GM18520 (cell line): ENCODE measurements at regions not wholly inside any gene's neighbourhood (a gene's known extent, or its start where the extent isn't known, plus 50 kb on each side); places are given as distances from the start of the nearest gene placed in this dataset.
"Not testable (repeated sequence)": the region's sequence is repeated elsewhere in the genome, so short reads cannot be mapped to it uniquely, and the experiment has no call there.

Experiments
- ATAC-seq: cut with Tn5 transposase; IDR thresholded peaks from one replicate; pipeline ENCODE4 v1.9.1; 2021; ENCODE audit not compliant: unreplicated experiment

DNA sequence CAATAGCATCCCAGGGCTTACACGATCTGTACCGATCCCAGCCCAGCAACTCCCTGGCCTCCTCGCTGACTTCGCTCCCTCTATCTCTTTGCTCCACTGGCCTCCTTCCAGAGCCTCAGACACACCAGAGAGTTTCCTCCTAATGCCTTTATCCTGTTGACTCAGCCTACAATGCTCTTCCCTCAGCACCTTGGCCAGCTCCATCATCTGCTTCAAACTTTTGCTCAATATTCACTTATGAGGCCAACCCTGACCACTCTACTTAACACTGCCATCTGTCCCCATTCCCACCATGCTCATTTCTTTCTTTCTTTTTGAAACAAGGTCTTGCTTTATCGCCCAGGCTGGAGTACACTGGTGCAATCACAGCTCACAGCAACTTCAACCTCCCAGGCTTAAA, 180.9 kb downstream of the CEP170 start:
- ATAC-seq = not testable (repeated sequence)

GRCh38 chr1:243067056-243067455, 188.0 kb downstream of the CEP170 start:
- not testable (repeated sequence) for ATAC-seq

GRCh38 chr1:243061965-243062364, 193.1 kb downstream of the CEP170 start:
- not testable (repeated sequence) for ATAC-seq

- not testable (repeated sequence) for ATAC-seq
These were observed 199.6 kb downstream of the CEP170 start for GRCh38 chr1:243055510-243055909.

DNA sequence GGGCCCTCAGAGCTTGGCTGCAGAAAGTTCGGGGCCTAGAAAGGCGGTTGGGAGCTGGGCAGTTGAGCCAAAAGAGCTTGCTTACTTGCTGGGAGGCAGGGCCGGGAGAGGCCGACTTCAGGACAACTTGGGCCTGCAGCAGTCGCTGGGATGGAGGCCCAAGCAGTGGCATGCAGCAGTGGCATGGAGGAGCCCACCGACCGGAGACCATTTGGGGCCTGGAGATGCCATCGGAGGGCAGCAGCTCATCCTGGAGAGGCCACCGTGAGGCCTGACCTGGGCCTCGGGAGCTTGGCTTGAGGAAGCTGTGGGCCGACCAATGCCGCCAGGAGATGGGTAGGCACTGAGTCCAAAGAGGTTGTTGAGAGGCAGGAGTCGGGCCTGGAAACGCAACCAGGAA, 200.0 kb downstream of the CEP170 start:
- not testable (repeated sequence) for ATAC-seq

GRCh38 chr1:243054681-243055080, 200.4 kb downstream of the CEP170 start:
- ATAC-seq = not testable (repeated sequence)

DNA sequence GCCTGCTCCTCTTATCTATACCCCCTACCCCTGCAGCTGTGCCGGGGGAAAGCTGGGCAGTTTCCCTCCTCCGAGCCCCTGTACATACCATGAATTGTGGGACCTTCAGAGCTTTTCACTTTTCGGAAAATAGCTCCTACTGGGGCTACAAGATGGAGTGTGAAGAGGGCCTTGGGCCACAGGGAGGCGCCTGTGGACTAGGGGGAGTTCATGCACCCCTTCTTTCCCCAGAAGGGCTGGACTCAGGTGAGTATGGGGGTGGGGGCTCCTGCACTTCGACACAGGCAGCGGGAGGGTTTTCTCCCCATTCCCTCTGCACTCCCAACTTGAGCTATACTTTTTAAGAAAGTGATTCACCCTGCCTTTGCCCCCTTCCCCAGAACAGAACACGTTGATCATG, 202.0 kb downstream of the CEP170 start:
- ATAC-seq = not testable (repeated sequence)

DNA sequence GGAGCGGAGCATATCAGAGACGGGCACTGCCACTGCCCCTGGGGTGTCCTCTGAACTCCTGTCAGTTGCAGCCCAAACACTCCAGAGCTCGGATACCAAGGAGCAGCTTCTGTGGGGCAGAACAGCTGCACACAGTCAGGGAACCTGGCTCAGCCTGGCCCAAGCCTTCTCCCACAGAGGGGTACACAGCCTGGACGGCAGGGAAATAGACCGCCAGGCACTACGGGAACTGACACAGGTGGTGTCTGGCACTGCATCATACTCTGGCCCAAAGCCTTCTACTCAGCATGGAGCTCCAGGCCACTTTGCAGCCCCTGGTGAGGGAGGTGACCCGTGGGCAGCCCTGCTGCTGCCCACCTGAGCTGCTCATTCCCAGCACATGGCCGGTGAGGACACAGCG, 204.5 kb downstream of the CEP170 start:
- ATAC-seq = not testable (repeated sequence)

- ATAC-seq = not testable (repeated sequence)
These were observed 205.4 kb downstream of the CEP170 start for GRCh38 chr1:243049716-243050115.

DNA sequence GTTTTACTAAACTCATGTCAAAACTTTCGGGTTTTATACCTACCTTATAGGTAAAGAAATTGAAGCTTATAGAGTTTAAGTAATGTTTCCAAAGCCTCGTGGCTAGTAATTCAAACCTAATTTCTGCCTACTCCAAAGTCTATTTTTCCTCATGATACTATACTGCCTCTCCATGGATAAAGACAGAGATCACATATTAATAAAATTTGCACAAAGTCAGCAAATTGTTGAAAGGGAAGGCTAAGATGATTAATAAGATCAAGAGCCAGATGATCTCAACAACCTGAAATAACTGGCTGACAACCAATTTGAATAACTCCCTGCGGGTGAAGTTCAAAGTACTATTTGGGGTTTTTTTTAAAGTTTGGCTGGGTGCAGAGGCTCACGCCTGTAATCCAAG, 233.7 kb downstream of the CEP170 start:
- ATAC-seq = not testable (repeated sequence)

DNA sequence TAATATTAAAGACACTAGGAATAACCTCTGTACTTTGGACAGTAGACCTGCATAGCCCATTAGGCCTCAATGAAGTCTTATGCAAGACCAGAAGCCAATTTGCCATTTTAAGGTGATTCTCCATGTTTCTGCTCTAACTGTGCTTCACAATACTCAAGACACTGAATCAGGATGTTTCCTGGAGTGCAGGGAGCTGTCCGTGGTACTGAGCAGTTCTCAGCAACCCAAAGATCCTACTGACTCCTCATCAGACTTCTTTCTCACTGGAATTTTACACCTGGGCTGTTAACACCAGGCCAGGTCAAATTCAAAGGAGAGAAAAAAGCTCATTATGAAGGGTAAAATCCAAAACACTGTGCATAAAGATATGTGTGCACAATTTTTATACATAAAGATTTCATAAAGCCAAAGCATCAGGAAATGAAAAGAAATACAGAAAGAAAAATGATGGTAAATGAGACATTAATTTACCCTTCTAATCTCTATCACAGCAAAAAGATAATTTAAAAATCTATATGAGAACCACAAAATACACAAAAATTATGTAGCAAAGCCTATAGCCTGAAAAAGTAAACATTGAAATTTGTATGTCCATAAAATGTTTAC, 235.9 kb downstream of the CEP170 start:
- ATAC-seq = not testable (repeated sequence)

- not testable (repeated sequence) for ATAC-seq
These were observed 244.4 kb downstream of the CEP170 start for GRCh38 chr1:243010719-243011118.

DNA sequence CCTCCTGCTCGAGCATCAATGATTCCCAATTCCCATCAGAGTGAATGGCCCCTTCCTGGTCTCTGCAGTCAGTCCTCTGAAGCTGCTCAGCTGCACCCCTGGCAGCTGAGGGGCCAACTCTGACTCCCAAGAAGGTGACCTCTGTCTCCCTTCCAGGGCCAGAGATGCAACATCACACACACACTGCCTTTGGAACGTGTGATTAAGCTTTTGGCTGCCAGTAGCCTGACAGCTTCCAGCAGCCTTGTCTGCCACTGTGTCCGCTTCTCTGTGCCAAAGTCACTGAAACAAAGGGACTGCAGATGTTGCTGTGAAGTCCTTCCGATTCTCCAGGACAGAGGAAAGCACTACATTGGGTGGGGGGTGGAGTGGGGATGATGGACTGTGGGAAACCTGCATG, 254.1 kb downstream of the CEP170 start:
- not testable (repeated sequence) for ATAC-seq

DNA sequence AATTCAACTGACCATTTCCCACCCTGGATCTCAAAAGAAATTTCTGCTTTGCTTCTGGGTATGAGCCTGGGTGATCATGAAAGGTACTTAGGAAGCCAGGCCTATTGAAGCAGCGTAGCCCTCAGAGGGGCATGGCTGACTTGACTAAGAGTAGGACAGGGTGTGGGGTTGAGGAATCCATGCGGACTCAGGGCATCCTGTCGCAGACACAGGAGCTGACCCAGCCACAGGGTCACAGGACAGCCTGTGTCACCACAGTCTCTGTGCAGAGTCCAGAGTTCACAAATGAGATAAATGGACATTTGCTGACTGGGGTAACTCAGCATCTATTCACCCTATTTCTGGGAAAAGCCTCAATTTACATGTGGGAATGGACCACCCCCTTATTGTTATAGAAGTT, 262.3 kb downstream of the CEP170 start:
- not testable (repeated sequence) for ATAC-seq

GRCh38 chr1:242985096-242985495, 270.0 kb downstream of the CEP170 start:
- not testable (repeated sequence) for ATAC-seq

DNA sequence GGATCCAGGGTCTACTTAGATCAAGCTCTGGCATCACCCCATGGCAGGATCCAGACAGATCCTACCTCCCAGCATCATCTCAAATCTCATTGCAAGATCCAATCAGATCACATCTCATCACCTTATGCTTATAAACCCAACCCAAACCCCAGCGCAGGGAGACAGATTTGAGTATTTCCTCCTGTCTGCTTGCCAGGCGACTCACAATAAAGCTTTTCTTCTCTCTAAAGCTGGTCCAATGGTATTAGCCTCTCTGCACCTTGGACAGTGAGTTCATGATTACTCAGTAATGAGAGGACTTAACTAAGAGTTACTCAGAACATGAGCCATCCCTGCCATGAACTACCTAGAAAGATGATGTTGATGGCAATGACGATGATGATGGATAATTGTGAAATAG, 281.7 kb downstream of the CEP170 start:
- ATAC-seq = not testable (repeated sequence)

GRCh38 chr1:242966892-242967291, 288.2 kb downstream of the CEP170 start:
- ATAC-seq = no peak

GRCh38 chr1:242959397-242959796, 295.7 kb downstream of the CEP170 start:
- not testable (repeated sequence) for ATAC-seq

GRCh38 chr1:242954945-242955344, 300.1 kb downstream of the CEP170 start:
- ATAC-seq = not testable (repeated sequence)

GRCh38 chr1:242946206-242946605, 308.9 kb downstream of the CEP170 start:
- ATAC-seq = no peak

DNA sequence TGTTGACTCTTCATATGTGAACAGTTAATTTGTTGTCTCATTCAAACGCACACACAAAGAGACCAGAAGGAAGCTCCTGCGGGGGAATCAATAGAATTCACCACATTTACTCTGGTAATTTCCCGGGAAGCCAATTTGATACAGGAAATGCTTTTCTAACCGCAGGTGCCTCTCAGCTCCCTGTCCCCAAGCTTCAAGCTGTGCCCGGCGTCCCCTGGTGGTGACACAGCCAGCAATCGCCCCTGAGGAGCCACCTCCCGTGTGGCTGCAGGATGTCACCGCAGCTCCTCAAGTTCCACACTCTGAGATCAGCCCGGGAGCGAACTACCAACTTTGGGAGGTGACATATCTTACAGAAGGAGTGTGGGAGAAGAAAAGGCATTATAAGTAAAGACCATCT, 318.4 kb downstream of the CEP170 start:
- not testable (repeated sequence) for ATAC-seq

DNA sequence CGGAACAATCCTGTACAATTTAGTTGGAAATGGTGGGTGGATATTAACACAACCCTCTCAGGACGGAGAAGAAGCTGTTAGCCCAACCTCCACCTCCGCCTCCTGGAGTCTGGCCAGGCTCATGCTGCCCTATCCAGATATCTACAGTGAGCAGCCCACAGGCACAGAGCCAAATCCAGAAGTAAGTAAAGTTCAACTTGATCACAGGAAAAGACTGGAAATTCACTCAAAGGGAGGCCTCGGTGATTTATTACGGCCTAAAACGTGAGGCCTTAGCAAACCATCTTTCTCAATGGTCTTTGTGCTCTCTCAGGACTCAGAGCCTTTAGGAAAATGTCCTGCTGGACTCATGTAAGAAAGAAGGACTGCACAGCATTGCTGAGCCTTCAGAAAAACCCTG, 330.4 kb downstream of the CEP170 start:
- ATAC-seq = not testable (repeated sequence)

DNA sequence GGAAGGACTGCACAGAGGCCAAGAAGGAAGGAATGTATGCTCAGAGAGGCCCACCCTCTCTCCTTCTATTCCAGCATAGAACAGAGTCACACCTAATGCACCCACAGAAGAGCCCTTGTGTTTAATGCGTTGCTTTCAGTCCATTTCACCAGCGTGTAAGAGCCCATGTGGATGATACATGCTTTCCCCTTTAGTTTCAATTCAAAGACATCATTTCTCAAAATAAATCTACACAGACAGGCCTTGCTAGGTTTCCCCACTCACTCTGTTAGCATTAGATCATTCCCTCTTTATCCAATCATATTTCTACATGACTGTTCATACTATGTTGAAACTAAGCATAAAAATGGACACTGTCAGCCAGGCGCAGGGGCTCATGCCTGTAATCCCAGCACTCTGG, 331.5 kb downstream of the CEP170 start:
- not testable (repeated sequence) for ATAC-seq
